GM12878 (cell line): ENCODE measurements at regions not wholly inside any gene's neighbourhood (a gene's known extent, or its start where the extent isn't known, plus 50 kb on each side); places are given as distances from the start of the nearest gene placed in this dataset.

Experiments
- ATAC-seq: fragments of 200-7000 bp; cut with Tn5 transposase; 3 replicates; pipeline ENCODE4 v1.9.1; 2020; ENCODE audit warnings: mild to moderate bottlenecking, moderate library complexity
- BruUV-seq: library from RNA; stranded (reverse); fragments of 400-500 nt; replicated peaks from 2 replicates; lab custom pipeline; 2021; lab: Mats Ljungman, UMichigan
- CTCF ChIA-PET: fragments of 300-600 bp; sonication (Branson Sonifier 250); formaldehyde crosslinking; extraction: SDS; loops from one replicate; lab custom pipeline; 2021; ENCODE audit warnings: inconsistent platforms; lab: Yijun Ruan, JAX
- POLR2A ChIA-PET: fragments of 350-600 bp; formaldehyde crosslinking; extraction: SDS; loops from one replicate; lab custom pipeline; 2021; ENCODE audit warnings: inconsistent platforms; lab: Charles Lee
- RAD21 ChIA-PET: fragments of 300-600 bp; sonication (Branson Sonifier 250); formaldehyde crosslinking; loops from one replicate; lab custom pipeline; 2023; ENCODE audit warnings: antibody characterized with exemption; ENCODE audit not compliant: unreplicated experiment; lab: Charles Lee
- SMC1A ChIA-PET: fragments of 300-600 bp; sonication (Branson Sonifier 250); formaldehyde crosslinking; loops from one replicate; lab custom pipeline; 2023; ENCODE audit not compliant: unreplicated experiment, uncharacterized antibody; lab: Charles Lee
- DNase-seq: peaks from one replicate; pipeline ENCODE4 v3.0.0-alpha.2; 2011; ENCODE audit warnings: low read depth, low spot score
- FAIRE-seq: peaks from 3 replicates; lab custom pipeline; 2011; peaks lifted over from hg19 to GRCh38; lab: Jason Lieb, UNC
- H2AFZ ChIP-seq: 2 replicates; pipeline ENCODE4 v1.6.0; 2011; ENCODE audit warnings: low read depth, low read length, control low read depth; ENCODE audit not compliant: control insufficient read depth
- H3K27ac ChIP-seq: 2 replicates; pipeline ENCODE4 v1.5.1; 2011; ENCODE audit warnings: control low read depth; ENCODE audit not compliant: control insufficient read depth, insufficient read depth
- H3K27me3 ChIP-seq, 2 experiments: replicated peaks in 1 of 2; 2 replicates each; pipeline versions ENCODE4 v1.6.0 to v1.6.1; 2011; ENCODE audit warnings: low read length in 1 of 2; ENCODE audit not compliant: control insufficient read depth in 2 of 2, insufficient read depth in 2 of 2
- H3K36me3 ChIP-seq, 2 experiments: 2 replicates each; pipeline ENCODE4 v1.5.1; 2011; ENCODE audit warnings: low read length in 1 of 2; ENCODE audit not compliant: control insufficient read depth in 2 of 2, insufficient read depth in 2 of 2
- H3K4me1 ChIP-seq: 2 replicates; pipeline ENCODE4 v1.6.1; 2011; ENCODE audit warnings: mild to moderate bottlenecking, low read length, moderate library complexity, mixed read lengths; ENCODE audit not compliant: control insufficient read depth, insufficient read depth
- H3K4me2 ChIP-seq: 2 replicates; pipeline ENCODE4 v1.6.0; 2011; ENCODE audit warnings: control low read depth; ENCODE audit not compliant: control insufficient read depth, insufficient read depth
- H3K4me3 ChIP-seq: fragments of 200-600 bp; sonication (generic); 2 replicates; pipeline ENCODE4 v1.5.1; 2016
- H3K79me2 ChIP-seq: 2 replicates; pipeline ENCODE4 v1.6.0; 2011; ENCODE audit warnings: low read length; ENCODE audit not compliant: control insufficient read depth, insufficient read depth
- H3K9ac ChIP-seq: 2 replicates; pipeline ENCODE4 v1.8.0; 2011; ENCODE audit warnings: low read length, control low read depth, mixed read lengths; ENCODE audit not compliant: control insufficient read depth, insufficient read depth
- H3K9me3 ChIP-seq: replicated peaks from 3 replicates; pipeline ENCODE4 v1.5.1; 2011; ENCODE audit warnings: mild to moderate bottlenecking, low read length; ENCODE audit not compliant: control insufficient read depth, insufficient read depth
- H4K20me1 ChIP-seq: 2 replicates; pipeline ENCODE4 v1.6.0; 2011; ENCODE audit not compliant: control insufficient read depth, insufficient read depth
- BACH1 ChIP-seq: fragments of 450-650 bp; IDR thresholded peaks from 2 replicates; pipeline ENCODE4 v1.6.1; 2017; ENCODE audit warnings: mild to moderate bottlenecking, borderline replicate concordance
- BCL11A ChIP-seq: IDR thresholded peaks from 2 replicates; pipeline ENCODE4 v1.6.1; 2011; ENCODE audit warnings: low read depth, low read length
- BCL3 ChIP-seq: IDR thresholded peaks from 2 replicates; pipeline ENCODE4 v1.6.1; 2011; ENCODE audit warnings: borderline replicate concordance, low read depth, mild to moderate bottlenecking, moderate library complexity, low read length; ENCODE audit not compliant: insufficient read depth, poor library complexity, severe bottlenecking
- BHLHE40 ChIP-seq, 2 experiments: fragments of 450-650 bp in 1 of 2; IDR thresholded peaks; 2 replicates each; pipeline ENCODE4 v1.6.1; 2011 to 2017; ENCODE audit warnings: low read depth in 2 of 2, borderline replicate concordance in 1 of 2, improper control_type of control experiment in 1 of 2, low read length in 1 of 2, mild to moderate bottlenecking in 1 of 2
- DPF2 ChIP-seq: fragments of 450-650 bp; IDR thresholded peaks from 2 replicates; pipeline ENCODE4 v1.6.1; 2017; ENCODE audit warnings: mild to moderate bottlenecking
- E2F8 ChIP-seq: fragments of 450-650 bp; IDR thresholded peaks from 2 replicates; pipeline ENCODE4 v1.6.1; 2018; ENCODE audit warnings: mild to moderate bottlenecking, low read depth, moderate library complexity; ENCODE audit not compliant: partially characterized antibody
- EGR1 ChIP-seq, 2 experiments: IDR thresholded peaks; 1 replicate in 1 of 2; 2 replicates in 1 of 2; pipeline ENCODE4 v1.6.1; 2011 to 2012; ENCODE audit warnings: low read depth in 2 of 2, low read length in 2 of 2, borderline replicate concordance in 1 of 2, mild to moderate bottlenecking in 1 of 2, moderate library complexity in 1 of 2
- EP300 ChIP-seq, 2 experiments: fragments of 150-350 bp in 1 of 2; IDR thresholded peaks; 2 replicates each; pipeline ENCODE4 v1.6.1; 2011 to 2012; ENCODE audit warnings: low read depth in 2 of 2, low read length in 2 of 2, borderline replicate concordance in 1 of 2, improper control_type of control experiment in 1 of 2, inconsistent platforms in 1 of 2; ENCODE audit not compliant: control insufficient read depth in 1 of 2
- FOXK2 ChIP-seq: fragments of 450-650 bp; IDR thresholded peaks from 2 replicates; pipeline ENCODE4 v1.6.1; 2017; ENCODE audit warnings: mild to moderate bottlenecking, moderate library complexity
- GABPA ChIP-seq: IDR thresholded peaks from 2 replicates; pipeline ENCODE4 v1.6.1; 2014; ENCODE audit warnings: antibody characterized with exemption, low read depth, mild to moderate bottlenecking, inconsistent platforms
- GATAD2B ChIP-seq: fragments of 450-650 bp; conservative IDR thresholded peaks from 2 replicates; pipeline ENCODE4 v1.6.1; 2017; ENCODE audit warnings: low read depth, mild to moderate bottlenecking, moderate library complexity
- IKZF1 ChIP-seq: fragments of 450-650 bp; conservative IDR thresholded peaks from 2 replicates; pipeline ENCODE4 v1.6.1; 2017; ENCODE audit warnings: antibody characterized with exemption, mild to moderate bottlenecking
- MYB ChIP-seq: fragments of 150-350 bp; IDR thresholded peaks from 2 replicates; pipeline ENCODE4 v1.6.1; 2014; ENCODE audit warnings: mild to moderate bottlenecking, low read depth, low read length, borderline replicate concordance
- NFXL1 ChIP-seq: fragments of 450-650 bp; IDR thresholded peaks from 2 replicates; pipeline ENCODE4 v1.6.1; 2017; ENCODE audit warnings: antibody characterized with exemption, mild to moderate bottlenecking, borderline replicate concordance
- PAX5 ChIP-seq: IDR thresholded peaks from 2 replicates; pipeline ENCODE4 v1.6.1; 2011; ENCODE audit warnings: low read depth, low read length, borderline replicate concordance
- SIN3A ChIP-seq: IDR thresholded peaks from 2 replicates; pipeline ENCODE4 v1.6.1; 2012; ENCODE audit warnings: low read depth, low read length, improper control_type of control experiment
- TCF12 ChIP-seq: IDR thresholded peaks from 2 replicates; pipeline ENCODE4 v1.6.1; 2011; ENCODE audit warnings: low read depth, mild to moderate bottlenecking, low read length
- YBX1 ChIP-seq: fragments of 450-650 bp; IDR thresholded peaks from 2 replicates; pipeline ENCODE4 v1.6.1; 2016; ENCODE audit warnings: antibody characterized with exemption
- WGBS: methylation state at CpG from one replicate; pipeline ENCODE4 v1.1.6; 2016; ENCODE audit warnings: low lambda C conversion rate; ENCODE audit not compliant: insufficient replicate concordance, insufficient coverage; ENCODE audit errors: missing lambda C conversion rate; 5-methylcytosine and 5-hydroxymethylcytosine counted together
- in situ Hi-C: fragments of 300-500 bp; cut with MboI; formaldehyde crosslinking; loops from 9 replicates; pipeline ENCODE4 v1.14.3; 2018; ENCODE audit warnings: mixed read lengths
- intact Hi-C: fragments of 100-400 bp; cut with micrococcal nuclease; formaldehyde crosslinking; loops from one replicate; pipeline ENCODE4 v1.14.2; 2022; ENCODE audit not compliant: unreplicated experiment
- TF ChIP-seq, protein P1 (sequence below): IDR thresholded peaks from 2 replicates; pipeline ENCODE4 v1.6.1; 2011; ENCODE audit warnings: low read depth, low read length, improper control_type of control experiment, borderline replicate concordance

GRCh38 chr14:54251356-54251755 lies 145.5 kb upstream of the CDKN3 start:
- H3K4me3 ChIP-seq = no peak overlapping the region
- no peak overlapping the region for H2AFZ ChIP-seq
- in situ Hi-C loops = no loop called here
- DNase-seq (no peak), ATAC-seq (no peak), FAIRE-seq (no peak)
- H3K9ac ChIP-seq = no peak overlapping the region
- no TSS peak for BruUV-seq
- H4K20me1 ChIP-seq = no peaks in the 10 kb centered on the region
- TF ChIP-seq NFXL1 (no peak), YBX1 (no peak), MYB (no peak), E2F8 (no peak), BACH1 (no peak), EP300 (IDR thresholded peaks at IDR 0.05; ENCODE audit: borderline replicate concordance in 1 of 2, control insufficient read depth in 1 of 2, low read depth in 2 of 2, low read length in 2 of 2) (no peak), BHLHE40 (IDR thresholded peaks at IDR 0.05; ENCODE audit: borderline replicate concordance in 1 of 2, low read depth in 2 of 2, low read length in 1 of 2) (no peak), SIN3A (no peak), DPF2 (no peak), IKZF1 (no peak), GABPA (no peak), GATAD2B (no peak), FOXK2 (no peak), TCF12 (no peak), BCL3 (no peak), BCL11A (no peak), PAX5 (no peak), EGR1 (IDR thresholded peaks at IDR 0.05; ENCODE audit: borderline replicate concordance in 1 of 2, low read depth in 2 of 2, low read length in 2 of 2) (no peak)
- TF ChIP-seq, protein P1, sequence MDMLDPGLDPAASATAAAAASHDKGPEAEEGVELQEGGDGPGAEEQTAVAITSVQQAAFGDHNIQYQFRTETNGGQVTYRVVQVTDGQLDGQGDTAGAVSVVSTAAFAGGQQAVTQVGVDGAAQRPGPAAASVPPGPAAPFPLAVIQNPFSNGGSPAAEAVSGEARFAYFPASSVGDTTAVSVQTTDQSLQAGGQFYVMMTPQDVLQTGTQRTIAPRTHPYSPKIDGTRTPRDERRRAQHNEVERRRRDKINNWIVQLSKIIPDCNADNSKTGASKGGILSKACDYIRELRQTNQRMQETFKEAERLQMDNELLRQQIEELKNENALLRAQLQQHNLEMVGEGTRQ = no peak
- intact Hi-C loops = no loop called here
- SMC1A ChIA-PET = interaction anchor here (0.6 kb wide), 1 partner anchor 273 kb away, joined by 3 read pairs; no protein-coding TSS in a partner anchor
- RAD21 ChIA-PET = interaction anchor here (1.1 kb wide), 1 partner anchor 78 kb away, joined by 4 read pairs; no protein-coding TSS in a partner anchor
- no peaks in the 10 kb centered on the region for H3K36me3 ChIP-seq
- POLR2A ChIA-PET = no interaction called here
- H3K79me2 ChIP-seq = no peaks in the 10 kb centered on the region
- WGBS = 36% methylated on average over 4 of the region's 4 CpGs
- H3K9me3 ChIP-seq = no peaks in the 10 kb centered on the region
- H3K4me2 ChIP-seq = no peak overlapping the region
- H3K4me1 ChIP-seq = no peaks in the 10 kb centered on the region
- no peak overlapping the region for H3K27ac ChIP-seq
- CTCF ChIA-PET = interaction anchor here (1.1 kb wide), 1 partner anchor 76 kb away, joined by 3 read pairs; no protein-coding TSS in a partner anchor
- H3K27me3 ChIP-seq = no peaks in the 10 kb centered on the region; a peak in 2 of 4 replicates
